ENCODE measurements at regions not wholly inside any gene's neighbourhood (a gene's known extent, or its start where the extent isn't known, plus 50 kb on each side); places are given as distances from the start of the nearest gene placed in this dataset.
"Not testable (repeated sequence)": the region's sequence is repeated elsewhere in the genome, so short reads cannot be mapped to it uniquely, and the experiment has no call there.

- Histone ChIP-seq H3K27ac (no peak overlapping the region), H3K9me3 (no peaks in the 10 kb centered on the region), H3K36me3 (no peaks in the 10 kb centered on the region), H3K4me3 (no peak overlapping the region), H3K4me1 (no peaks in the 10 kb centered on the region), H3K27me3 (no peaks in the 10 kb centered on the region)
- WGBS, 2 donors: 69 to 77% methylated on average over 1 of the region's 1 CpG
- intact Hi-C loops (cut with DNase I): no loop called here
- TF ChIP-seq POLR2AphosphoS5 (IDR thresholded peaks at IDR 0.05) (no peak), CTCF (IDR thresholded peaks at IDR 0.05) (no peak), EP300 (IDR thresholded peaks at IDR 0.05) (no peak), POLR2A (IDR thresholded peaks at IDR 0.05) (no peak)
- DNase-seq: no peak
These were observed 191.6 kb upstream of the CTNND2 start for GRCh38 chr5:12095808-12096281.

- H3K27ac ChIP-seq: no peak overlapping the region
- intact Hi-C loops (cut with DNase I): no loop called here
- DNase-seq: no peak
- no peaks in the 10 kb centered on the region for H3K4me1 ChIP-seq
- H3K27me3 ChIP-seq: no peaks in the 10 kb centered on the region
- TF ChIP-seq POLR2A (IDR thresholded peaks at IDR 0.05) (no peak), EP300 (IDR thresholded peaks at IDR 0.05) (no peak), CTCF (IDR thresholded peaks at IDR 0.05) (no peak), POLR2AphosphoS5 (IDR thresholded peaks at IDR 0.05) (no peak)
- WGBS, 2 donors: 96 to 97% methylated on average over 6 of the region's 6 CpGs
- no peaks in the 10 kb centered on the region for H3K9me3 ChIP-seq
- no peaks in the 10 kb centered on the region for H3K36me3 ChIP-seq
- no peak overlapping the region for H3K4me3 ChIP-seq
These were observed 189.3 kb upstream of the CTNND2 start for GRCh38 chr5:12093586-12093985.

GRCh38 chr5:12080761-12081160 lies 176.5 kb upstream of the CTNND2 start:
- WGBS, 2 donors: 64 to 77% methylated on average over 1 of the region's 1 CpG
- Histone ChIP-seq H3K27ac (no peak overlapping the region), H3K9me3 (peaks cover 0 to 3% (median 0%) of the 10 kb centered on the region in 4 donors), H3K27me3 (no peaks in the 10 kb centered on the region), H3K4me1 (no peaks in the 10 kb centered on the region), H3K4me3 (no peak overlapping the region), H3K36me3 (no peaks in the 10 kb centered on the region)
- no peak for TF ChIP-seq POLR2A (IDR thresholded peaks at IDR 0.05)
- TF ChIP-seq POLR2AphosphoS5 (IDR thresholded peaks at IDR 0.05): no peak
- TF ChIP-seq CTCF (IDR thresholded peaks at IDR 0.05): no peak
- TF ChIP-seq EP300 (IDR thresholded peaks at IDR 0.05): no peak
- no peak for DNase-seq
- intact Hi-C loops (cut with DNase I): no loop called here

- H3K36me3 ChIP-seq; H3K4me1 ChIP-seq; DNase-seq; H3K27me3 ChIP-seq; intact Hi-C loops (cut with DNase I); H3K9me3 ChIP-seq; H3K27ac ChIP-seq; H3K4me3 ChIP-seq: not testable (repeated sequence)
- 89 to 95% methylated on average over 3 of the region's 3 CpGs for WGBS, 2 donors
These were observed 174.0 kb upstream of the CTNND2 start for GRCh38 chr5:12078286-12078685.

GRCh38 chr5:12073426-12073825 lies 169.2 kb upstream of the CTNND2 start:
- no peaks in the 10 kb centered on the region for H3K4me1 ChIP-seq
- no peaks in the 10 kb centered on the region for H3K27me3 ChIP-seq
- WGBS, 2 donors: 55 to 59% methylated on average over 3 of the region's 3 CpGs
- no peak overlapping the region for H3K4me3 ChIP-seq
- DNase-seq: no peak
- no peaks in the 10 kb centered on the region for H3K9me3 ChIP-seq
- intact Hi-C loops (cut with DNase I): no loop called here
- no peaks in the 10 kb centered on the region for H3K36me3 ChIP-seq
- no peak for TF ChIP-seq EP300 (IDR thresholded peaks at IDR 0.05)
- TF ChIP-seq POLR2AphosphoS5 (IDR thresholded peaks at IDR 0.05): no peak
- no peak for TF ChIP-seq CTCF (IDR thresholded peaks at IDR 0.05)
- TF ChIP-seq POLR2A (IDR thresholded peaks at IDR 0.05): no peak
- no peak overlapping the region for H3K27ac ChIP-seq

Data from sigmoid colon (tissue), 6 donors.